ENCODE measurements at regions not wholly inside any gene's neighbourhood (a gene's known extent, or its start where the extent isn't known, plus 50 kb on each side); places are given as distances from the start of the nearest gene placed in this dataset.
"Not testable (repeated sequence)": the region's sequence is repeated elsewhere in the genome, so short reads cannot be mapped to it uniquely, and the experiment has no call there.

DNA sequence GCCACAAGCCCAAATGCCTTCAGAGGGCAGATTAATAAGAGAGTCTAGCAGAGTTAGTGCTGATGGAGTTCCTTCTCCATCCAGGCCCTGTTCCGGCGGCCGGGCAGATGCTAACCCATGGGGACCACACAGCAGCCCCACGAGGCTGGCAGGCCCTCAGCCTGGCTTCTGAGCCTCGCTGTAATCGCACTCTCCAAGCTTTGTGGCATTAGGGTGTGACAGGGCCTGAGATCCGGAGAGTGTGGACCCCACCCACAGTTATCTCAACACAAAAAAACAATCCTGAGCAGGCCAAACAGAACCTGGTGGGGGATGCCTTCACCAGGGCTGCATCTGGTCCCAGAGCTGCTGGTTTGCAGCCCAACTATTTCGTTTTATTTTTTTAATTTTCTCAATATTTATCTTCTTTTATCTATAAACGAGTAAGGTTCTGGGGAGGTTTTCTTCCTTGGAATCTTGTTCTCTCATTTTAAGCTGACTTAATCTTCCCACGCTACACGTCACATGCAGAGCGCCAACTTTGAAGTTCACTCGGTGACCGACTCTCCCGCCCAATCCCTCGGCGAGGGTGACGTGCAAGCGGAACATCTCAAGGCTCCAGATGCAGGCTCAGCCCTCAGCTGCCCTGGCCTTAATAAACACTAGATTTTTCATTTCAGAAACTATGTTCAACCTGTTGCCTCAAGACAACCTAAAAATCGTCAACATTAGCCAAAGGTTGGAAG lies 372.4 kb downstream of the BCL2L11 start:
- DNase-seq (ENCODE audit: low spot score in 2 of 2); H3K9me3 Mint-ChIP-seq; H3K36me3 Mint-ChIP-seq; ATAC-seq: not testable (repeated sequence)
- H3K27ac Mint-ChIP-seq, result peak overlapping the region in 1 of 2 donors; percentile 68

- H3K27ac Mint-ChIP-seq, result peak overlapping the region; percentile 68 to 85
- not testable (repeated sequence) for DNase-seq (ENCODE audit: low spot score in 2 of 2); H3K36me3 Mint-ChIP-seq; H3K9me3 Mint-ChIP-seq
- ATAC-seq, result peak; percentile 72 to 78
Observed at GRCh38 chr2:111493720-111494078, 373.0 kb downstream of the BCL2L11 start.

- H3K9me3 Mint-ChIP-seq; H3K36me3 Mint-ChIP-seq; DNase-seq (ENCODE audit: low spot score in 2 of 2): not testable (repeated sequence)
- ATAC-seq, result peak; percentile 28 to 55
- H3K27ac Mint-ChIP-seq, result peak overlapping the region; percentile 60 to 68
Observed at GRCh38 chr2:111494288-111494980, 373.7 kb downstream of the BCL2L11 start.

DNA sequence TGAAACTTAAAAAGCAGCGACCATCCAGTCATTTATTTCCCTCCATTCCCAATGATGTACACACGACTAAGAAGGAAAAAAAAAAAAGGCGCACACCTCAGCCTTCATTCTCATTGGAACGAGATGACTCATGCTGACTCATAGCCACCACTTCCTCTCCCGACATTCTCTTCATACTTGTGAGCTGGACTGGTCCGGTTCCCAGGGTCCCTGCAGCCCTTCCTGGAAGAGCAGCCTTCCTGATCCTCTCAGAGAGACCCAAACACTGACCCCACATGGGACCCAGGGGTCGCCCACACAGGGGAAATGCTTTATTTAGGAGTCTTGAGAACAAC lies 374.2 kb downstream of the BCL2L11 start:
- not testable (repeated sequence) for H3K9me3 Mint-ChIP-seq; DNase-seq (ENCODE audit: low spot score in 2 of 2); H3K36me3 Mint-ChIP-seq
- H3K27ac Mint-ChIP-seq, result peak overlapping the region in 1 of 2 donors; percentile 60
- ATAC-seq, result peak; percentile 34 to 68

GRCh38 chr2:111495636-111496035 lies 374.9 kb downstream of the BCL2L11 start:
- H3K36me3 Mint-ChIP-seq; H3K27ac Mint-ChIP-seq; ATAC-seq; DNase-seq (ENCODE audit: low spot score in 2 of 2); H3K9me3 Mint-ChIP-seq: not testable (repeated sequence)

GRCh38 chr2:111496176-111496575 lies 375.5 kb downstream of the BCL2L11 start:
- not testable (repeated sequence) for H3K27ac Mint-ChIP-seq; ATAC-seq; H3K36me3 Mint-ChIP-seq; DNase-seq (ENCODE audit: low spot score in 2 of 2); H3K9me3 Mint-ChIP-seq

GRCh38 chr2:111496860-111497259 lies 376.1 kb downstream of the BCL2L11 start:
- not testable (repeated sequence) for H3K36me3 Mint-ChIP-seq; H3K27ac Mint-ChIP-seq; DNase-seq (ENCODE audit: low spot score in 2 of 2); ATAC-seq; H3K9me3 Mint-ChIP-seq

DNA sequence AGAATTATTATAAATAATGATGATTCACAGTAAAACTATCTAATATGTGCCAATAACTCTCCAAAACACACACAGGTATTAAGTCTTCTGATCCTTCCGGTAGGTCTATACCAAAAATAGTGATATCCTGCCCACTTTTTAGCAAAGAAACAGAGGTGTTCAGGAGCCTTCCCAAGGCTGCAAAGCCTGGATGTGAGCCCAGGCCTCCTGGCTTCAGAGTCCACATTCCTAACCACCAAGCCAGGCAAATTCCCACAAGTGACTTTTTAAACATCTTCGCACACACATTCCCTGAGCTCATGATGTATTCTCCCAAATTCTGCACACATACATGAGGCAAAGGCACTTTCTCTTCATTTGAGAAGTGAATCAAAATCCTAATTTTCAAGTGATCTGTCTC lies 376.6 kb downstream of the BCL2L11 start:
- not testable (repeated sequence) for ATAC-seq; H3K27ac Mint-ChIP-seq; H3K9me3 Mint-ChIP-seq; H3K36me3 Mint-ChIP-seq; DNase-seq (ENCODE audit: low spot score in 2 of 2)

DNA sequence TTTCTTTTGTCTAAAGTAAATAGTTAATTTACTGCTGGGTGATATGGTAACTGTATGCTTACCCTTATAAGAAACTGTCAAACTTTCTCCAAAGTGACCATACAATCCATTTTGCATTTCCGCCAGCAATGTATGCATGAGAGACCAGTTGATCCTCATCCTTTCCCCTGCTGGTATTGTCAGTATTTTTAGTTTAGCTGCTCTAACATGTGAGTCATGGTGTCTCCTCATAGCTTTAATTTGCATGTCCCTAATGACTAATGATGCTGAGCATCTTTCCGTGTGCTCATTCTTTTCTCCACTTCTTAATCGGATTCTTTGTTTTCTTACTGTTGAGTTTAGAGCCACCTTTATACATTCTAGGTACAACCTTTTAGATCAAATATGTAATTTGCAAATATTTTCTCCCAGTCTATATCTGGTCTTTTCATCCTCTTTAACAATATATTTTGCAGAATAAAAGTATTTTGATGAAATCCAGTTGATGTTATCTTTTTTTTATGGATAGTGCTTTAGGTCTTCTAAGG lies 379.9 kb downstream of the BCL2L11 start:
- not testable (repeated sequence) for DNase-seq (ENCODE audit: low spot score in 2 of 2); H3K9me3 Mint-ChIP-seq; H3K27ac Mint-ChIP-seq; H3K36me3 Mint-ChIP-seq
- ATAC-seq, result peak; percentile 26 to 30

- ATAC-seq, result peak; percentile 79 to 80
- not testable (repeated sequence) for H3K36me3 Mint-ChIP-seq; DNase-seq (ENCODE audit: low spot score in 2 of 2); H3K9me3 Mint-ChIP-seq
- H3K27ac Mint-ChIP-seq, result peak overlapping the region; percentile 71 to 96
Observed at GRCh38 chr2:111503844-111504570, 380.0 kb downstream of the ANAPC1 start.

- not testable (repeated sequence) for DNase-seq (ENCODE audit: low spot score in 2 of 2); H3K36me3 Mint-ChIP-seq; H3K9me3 Mint-ChIP-seq; ATAC-seq
- peak overlapping the region; percentile 71 to 96 for H3K27ac Mint-ChIP-seq
Observed at GRCh38 chr2:111504571-111504942, 379.4 kb downstream of the ANAPC1 start.

GRCh38 chr2:111505267-111505666 lies 378.7 kb downstream of the ANAPC1 start:
- ATAC-seq, result peak in 1 of 2 donors; percentile 54
- DNase-seq (ENCODE audit: low spot score in 2 of 2); H3K9me3 Mint-ChIP-seq; H3K36me3 Mint-ChIP-seq: not testable (repeated sequence)
- H3K27ac Mint-ChIP-seq, result peak overlapping the region; percentile 20 to 44

GRCh38 chr2:111506936-111507335 lies 377.1 kb downstream of the ANAPC1 start:
- H3K27ac Mint-ChIP-seq, result not testable (repeated sequence)

GRCh38 chr2:111509225-111509869 lies 374.6 kb downstream of the ANAPC1 start:
- H3K36me3 Mint-ChIP-seq, H3K9me3 Mint-ChIP-seq: not testable (repeated sequence)

More at GRCh38 chr2:111506936-111507335, 377.1 kb downstream of the ANAPC1 start:
- ATAC-seq (peak; percentile 74 to 82), DNase-seq (ENCODE audit: low spot score in 2 of 2) (peak in 1 of 2 donors; percentile 33)
- not testable (repeated sequence) for H3K36me3 Mint-ChIP-seq, H3K9me3 Mint-ChIP-seq

GRCh38 chr2:111510384-111510783 lies 373.6 kb downstream of the ANAPC1 start:
- not testable (repeated sequence) for H3K27ac Mint-ChIP-seq; H3K9me3 Mint-ChIP-seq; ATAC-seq; H3K36me3 Mint-ChIP-seq; DNase-seq (ENCODE audit: low spot score in 2 of 2)

More at GRCh38 chr2:111509225-111509869, 374.6 kb downstream of the ANAPC1 start:
- ATAC-seq; H3K27ac Mint-ChIP-seq; DNase-seq (ENCODE audit: low spot score in 2 of 2): not testable (repeated sequence)

GRCh38 chr2:111511062-111511461 lies 372.9 kb downstream of the ANAPC1 start:
- not testable (repeated sequence) for H3K9me3 Mint-ChIP-seq, ATAC-seq

More at GRCh38 chr2:111511062-111511461, 372.9 kb downstream of the ANAPC1 start:
- not testable (repeated sequence) for H3K36me3 Mint-ChIP-seq; H3K27ac Mint-ChIP-seq; DNase-seq (ENCODE audit: low spot score in 2 of 2)
